Stomach smooth muscle (tissue), 2 donors: ENCODE measurements at regions not wholly inside any gene's neighbourhood (a gene's known extent, or its start where the extent isn't known, plus 50 kb on each side); places are given as distances from the start of the nearest gene placed in this dataset.

Experiments
- H3K27ac ChIP-seq: one replicate; pipeline ENCODE4 v1.7.0; 2013; ENCODE audit warnings: mild to moderate bottlenecking, low read length, inconsistent platforms
- H3K27me3 ChIP-seq, 2 donors: one replicate each; pipeline ENCODE4 v1.7.0; 2013; ENCODE audit warnings: low read length in 2 of 2; ENCODE audit not compliant: insufficient read depth in 2 of 2, control insufficient read depth in 1 of 2
- H3K36me3 ChIP-seq, 2 donors: one replicate each; pipeline ENCODE4 v1.7.0; 2013; ENCODE audit warnings: low read length in 2 of 2; ENCODE audit not compliant: control insufficient read depth in 2 of 2, insufficient read depth in 2 of 2
- H3K4me1 ChIP-seq: one replicate; pipeline ENCODE4 v1.7.0; 2013; ENCODE audit warnings: low read length; ENCODE audit not compliant: control insufficient read depth, insufficient read depth
- H3K4me3 ChIP-seq, 2 donors: one replicate each; pipeline ENCODE4 v1.7.0; 2013; ENCODE audit warnings: low read length in 2 of 2
- H3K9ac ChIP-seq, 2 donors: one replicate each; pipeline ENCODE4 v1.7.0; 2013; ENCODE audit warnings: low read length in 2 of 2, mild to moderate bottlenecking in 1 of 2
- H3K9me3 ChIP-seq, 2 donors: one replicate each; pipeline ENCODE4 v1.7.0; 2013; ENCODE audit warnings: low read length in 2 of 2; ENCODE audit not compliant: control insufficient read depth in 2 of 2
- donor health status: healthy.
- donor health status: Pancreatic carcinoma.

DNA sequence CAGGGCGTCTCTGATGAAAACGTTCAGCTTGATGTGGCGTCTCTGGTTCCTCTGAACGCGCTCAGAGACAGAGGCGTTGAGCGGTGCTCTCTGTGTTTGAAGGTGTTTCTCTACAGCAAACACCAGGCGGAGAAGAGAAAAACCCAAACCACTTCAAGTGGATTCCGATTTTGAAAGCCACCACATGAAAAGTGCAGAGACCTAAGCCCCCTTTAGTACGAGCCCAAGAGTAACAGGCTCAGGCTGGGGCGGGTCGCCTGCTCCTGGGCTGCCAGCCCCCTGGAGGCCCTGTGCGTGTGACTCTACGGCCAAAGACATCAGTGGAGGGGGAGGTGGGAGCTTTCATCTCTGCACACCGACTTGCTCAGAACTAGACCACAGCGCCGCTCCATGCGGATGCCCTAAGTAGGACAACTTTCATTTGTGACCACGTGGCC, 328.4 kb downstream of the MAF start:
- Histone ChIP-seq H3K4me1 (no peaks in the 10 kb centered on the region), H3K9ac (no peak overlapping the region), H3K9me3 (no peaks in the 10 kb centered on the region), H3K36me3 (no peaks in the 10 kb centered on the region), H3K27me3 (no peaks in the 10 kb centered on the region), H3K4me3 (no peak overlapping the region), H3K27ac (no peak overlapping the region)

DNA sequence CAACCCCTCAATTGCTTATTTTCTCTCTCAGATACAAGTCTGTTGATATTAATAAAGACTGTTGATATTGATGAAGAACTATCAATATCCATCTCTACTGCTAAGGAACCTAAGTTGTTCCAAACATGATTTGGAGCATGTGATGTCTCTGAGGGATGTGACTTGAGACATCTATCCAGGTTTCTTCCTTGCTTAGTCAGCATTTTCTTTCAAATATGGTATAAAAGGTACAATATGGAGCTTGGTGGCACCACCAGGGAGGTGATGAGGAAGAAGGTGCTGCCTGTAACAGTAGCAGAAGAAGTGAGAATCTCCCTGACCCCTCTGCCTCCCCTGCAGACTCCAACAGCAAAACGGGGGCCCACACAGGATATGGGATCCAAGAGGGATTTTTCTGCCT, 329.0 kb downstream of the MAF start:
- H3K9me3 ChIP-seq = no peaks in the 10 kb centered on the region
- H3K4me3 ChIP-seq = no peak overlapping the region
- H3K36me3 ChIP-seq = no peaks in the 10 kb centered on the region
- H3K4me1 ChIP-seq = no peaks in the 10 kb centered on the region
- no peak overlapping the region for H3K9ac ChIP-seq
- H3K27ac ChIP-seq = no peak overlapping the region
- H3K27me3 ChIP-seq = no peaks in the 10 kb centered on the region

DNA sequence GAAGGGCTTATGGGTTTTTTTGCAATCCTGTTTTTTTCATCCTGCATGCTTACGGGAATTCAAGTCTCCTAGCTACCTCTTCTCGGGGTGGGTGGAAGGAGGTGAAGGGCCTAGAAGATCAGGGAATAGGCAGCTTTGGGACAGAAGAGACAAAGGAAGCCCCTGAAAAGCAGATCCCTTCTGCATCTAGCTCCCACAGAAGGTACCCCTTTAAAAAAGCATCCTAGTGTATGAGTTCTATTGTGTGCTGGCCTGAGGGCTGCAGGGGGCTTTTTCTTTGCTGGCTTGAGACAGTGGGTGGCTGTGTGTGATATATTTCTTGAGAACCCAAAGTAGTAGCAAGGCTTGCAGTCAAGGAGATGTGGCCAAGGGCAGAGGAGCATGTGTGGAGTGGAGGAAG, 330.5 kb downstream of the MAF start:
- Histone ChIP-seq H3K9ac (no peak overlapping the region), H3K36me3 (no peaks in the 10 kb centered on the region), H3K4me1 (no peaks in the 10 kb centered on the region), H3K9me3 (no peaks in the 10 kb centered on the region), H3K4me3 (no peak overlapping the region), H3K27ac (no peak overlapping the region), H3K27me3 (no peaks in the 10 kb centered on the region)

DNA sequence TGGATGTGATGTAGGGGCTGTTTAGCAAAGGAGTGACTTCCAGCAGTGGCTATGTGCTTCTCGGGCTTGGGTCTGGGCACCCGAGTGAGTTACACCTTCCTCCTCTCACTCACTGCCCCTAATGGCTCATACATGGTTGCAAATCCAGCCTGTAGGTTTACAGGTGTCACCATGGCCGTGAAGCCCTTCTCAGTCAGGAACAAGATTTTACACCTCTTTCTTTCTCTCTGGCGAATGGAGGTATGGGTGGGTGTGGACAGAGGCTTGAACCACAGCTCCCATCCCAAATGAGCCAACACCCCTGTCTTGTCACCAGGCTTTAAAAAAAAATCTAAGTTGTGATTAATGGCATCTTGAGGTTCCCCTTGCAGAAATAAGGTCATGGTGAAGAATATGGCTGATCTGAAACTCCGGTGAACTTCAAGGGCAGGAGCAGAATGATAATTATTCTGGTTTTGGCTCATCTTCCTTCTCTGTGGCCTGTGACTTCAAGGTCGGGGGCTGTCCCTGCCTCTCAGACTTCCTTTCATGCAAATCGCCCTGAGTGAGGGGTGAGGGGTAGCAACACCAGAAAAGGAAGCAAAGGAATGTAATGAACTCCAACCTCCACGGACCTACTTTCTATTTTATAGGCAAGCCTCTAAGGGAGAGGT, 331.2 kb downstream of the MAF start:
- no peaks in the 10 kb centered on the region for H3K36me3 ChIP-seq
- no peak overlapping the region for H3K4me3 ChIP-seq
- no peak overlapping the region for H3K9ac ChIP-seq
- no peak overlapping the region for H3K27ac ChIP-seq
- H3K27me3 ChIP-seq = no peaks in the 10 kb centered on the region
- H3K9me3 ChIP-seq = no peaks in the 10 kb centered on the region
- no peaks in the 10 kb centered on the region for H3K4me1 ChIP-seq

- no peak overlapping the region for H3K9ac ChIP-seq
- H3K4me3 ChIP-seq = no peak overlapping the region
- H3K27ac ChIP-seq = no peak overlapping the region
- no peaks in the 10 kb centered on the region for H3K9me3 ChIP-seq
- H3K27me3 ChIP-seq = no peaks in the 10 kb centered on the region
- no peaks in the 10 kb centered on the region for H3K36me3 ChIP-seq
- H3K4me1 ChIP-seq = no peaks in the 10 kb centered on the region
Observed at GRCh38 chr16:79267781-79268180, 332.8 kb downstream of the MAF start.

DNA sequence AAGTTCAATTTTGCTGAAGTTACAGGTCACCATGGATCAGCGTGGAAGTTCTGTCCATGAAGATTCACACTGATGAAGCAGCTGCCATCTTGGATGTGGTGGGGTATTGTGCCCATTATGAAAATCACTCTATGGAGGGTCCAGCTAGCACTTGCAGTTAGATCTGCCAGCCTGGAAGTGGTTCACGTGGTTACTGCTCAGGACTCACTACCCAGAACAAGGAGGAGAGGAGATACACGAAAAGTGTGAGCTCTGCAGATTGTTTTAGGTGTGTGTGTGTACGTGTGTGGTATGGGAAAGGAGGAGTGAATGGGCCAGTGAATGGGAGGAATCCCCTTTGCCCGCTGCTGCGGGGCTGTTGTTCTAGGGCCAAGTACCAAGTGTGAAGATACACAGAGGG, 333.4 kb downstream of the MAF start:
- no peaks in the 10 kb centered on the region for H3K36me3 ChIP-seq
- no peaks in the 10 kb centered on the region for H3K27me3 ChIP-seq
- H3K9me3 ChIP-seq = no peaks in the 10 kb centered on the region
- H3K9ac ChIP-seq = no peak overlapping the region
- no peak overlapping the region for H3K4me3 ChIP-seq
- H3K27ac ChIP-seq = no peak overlapping the region
- H3K4me1 ChIP-seq = no peaks in the 10 kb centered on the region

DNA sequence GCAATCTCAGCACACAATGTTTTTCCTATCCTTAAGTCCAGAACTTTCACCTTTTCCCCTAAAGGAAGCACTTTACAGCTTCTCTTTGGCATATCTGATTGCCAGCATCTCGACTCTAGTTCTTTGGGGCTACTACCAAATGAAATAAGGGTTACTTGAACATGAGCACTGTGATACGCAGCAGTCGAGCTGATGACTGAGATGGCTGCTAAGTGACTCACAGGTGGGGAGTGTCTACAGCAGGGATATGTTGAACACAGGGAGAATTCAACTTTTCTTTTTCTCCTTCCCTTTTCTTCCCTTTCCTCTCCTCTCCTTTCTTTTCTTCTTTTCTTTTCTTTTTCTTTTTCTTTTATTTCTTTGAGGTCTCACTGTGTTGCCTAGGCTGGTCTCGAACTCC, 334.8 kb downstream of the MAF start:
- H3K27me3 ChIP-seq = no peaks in the 10 kb centered on the region

GRCh38 chr16:79265196-79265595, 335.3 kb downstream of the MAF start:
- Histone ChIP-seq H3K4me3 (no peak overlapping the region), H3K9me3 (no peaks in the 10 kb centered on the region), H3K27me3 (no peaks in the 10 kb centered on the region), H3K9ac (no peak overlapping the region), H3K4me1 (peaks cover 4% of the 10 kb centered on the region), H3K36me3 (no peaks in the 10 kb centered on the region), H3K27ac (no peak overlapping the region)

More for the DNA sequence above, 334.8 kb downstream of the MAF start:
- no peak overlapping the region for H3K4me3 ChIP-seq
- H3K9ac ChIP-seq = no peak overlapping the region
- no peaks in the 10 kb centered on the region for H3K9me3 ChIP-seq
- peaks cover 4% of the 10 kb centered on the region for H3K4me1 ChIP-seq
- H3K36me3 ChIP-seq = no peaks in the 10 kb centered on the region
- H3K27ac ChIP-seq = no peak overlapping the region

DNA sequence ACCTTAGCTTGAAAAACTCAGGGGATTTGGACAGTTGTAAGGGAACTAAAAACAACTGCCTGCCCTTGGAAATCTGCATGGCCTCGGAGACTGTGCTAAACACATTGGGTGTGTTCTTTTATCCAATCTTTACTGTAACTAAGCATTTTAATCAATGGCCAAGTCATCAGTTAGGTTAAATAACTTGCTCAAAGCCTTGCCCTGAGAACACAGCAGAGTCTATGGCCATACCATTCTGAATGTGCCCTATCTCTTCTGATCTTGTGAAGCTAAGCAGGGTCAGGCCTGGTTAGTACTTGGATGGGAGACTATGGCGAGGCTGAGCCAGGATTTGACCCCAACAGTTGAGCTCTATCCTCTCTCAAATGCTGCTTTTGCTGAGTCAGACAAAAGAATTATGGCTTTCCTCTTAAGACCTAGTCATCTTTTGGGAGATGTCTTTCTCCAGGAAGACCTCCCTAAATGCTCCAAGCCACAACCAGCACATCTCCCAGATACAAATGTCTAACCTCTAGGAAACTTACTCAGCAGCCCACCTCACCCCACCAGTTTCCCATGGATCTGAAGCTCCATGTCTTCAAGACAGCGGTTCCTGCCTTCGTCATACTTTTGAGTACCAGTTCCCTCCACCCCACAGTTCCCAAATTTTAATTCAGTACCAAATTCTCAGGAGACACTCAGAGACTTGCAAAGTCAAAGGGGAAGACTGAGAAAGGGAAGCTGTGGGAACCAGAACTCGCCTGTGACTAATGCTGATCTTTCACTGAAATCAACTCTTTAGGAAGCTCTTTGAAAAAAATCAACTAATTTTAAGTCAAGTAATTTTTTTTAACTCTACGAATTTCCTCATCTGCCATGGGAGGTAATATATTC, 336.1 kb downstream of the MAF start:
- peaks cover 4% of the 10 kb centered on the region for H3K4me1 ChIP-seq
- no peak overlapping the region for H3K4me3 ChIP-seq
- no peaks in the 10 kb centered on the region for H3K27me3 ChIP-seq
- no peaks in the 10 kb centered on the region for H3K36me3 ChIP-seq
- no peak overlapping the region for H3K27ac ChIP-seq
- no peaks in the 10 kb centered on the region for H3K9me3 ChIP-seq
- H3K9ac ChIP-seq = no peak overlapping the region

GRCh38 chr16:79263425-79263824, 337.1 kb downstream of the MAF start:
- H3K4me3 ChIP-seq = no peak overlapping the region
- no peak overlapping the region for H3K9ac ChIP-seq
- no peak overlapping the region for H3K27ac ChIP-seq
- no peaks in the 10 kb centered on the region for H3K9me3 ChIP-seq
- peaks cover 4% of the 10 kb centered on the region for H3K4me1 ChIP-seq
- no peaks in the 10 kb centered on the region for H3K36me3 ChIP-seq
- H3K27me3 ChIP-seq = peaks cover 0 to 3% of the 10 kb centered on the region in 2 donors
